ENCODE measurements at regions not wholly inside any gene's neighbourhood (a gene's known extent, or its start where the extent isn't known, plus 50 kb on each side); places are given as distances from the start of the nearest gene placed in this dataset.

- TF ChIP-seq CTCF (IDR thresholded peaks at IDR 0.05 in 4 of 5, conservative IDR thresholded peaks at IDR 0.05 in 1 of 5) = no peak
- no peak for TF ChIP-seq POLR2A (IDR thresholded peaks at IDR 0.05)
Measured at GRCh38 chr5:38749861-38750260, 96.0 kb upstream of the OSMR start.
